PC-9 (cell line): ENCODE measurements at regions not wholly inside any gene's neighbourhood (a gene's known extent, or its start where the extent isn't known, plus 50 kb on each side); places are given as distances from the start of the nearest gene placed in this dataset.

Experiments used
- BruUV-seq: library from RNA; stranded (reverse); fragments of 400-500 nt; replicated peaks from 2 replicates; lab custom pipeline; 2021; lab: Mats Ljungman, UMichigan
- CTCF ChIA-PET: fragments of 300-600 bp; sonication (Branson Sonifier 250); formaldehyde crosslinking; loops from one replicate; lab custom pipeline; 2022; ENCODE audit warnings: antibody characterized with exemption; lab: Charles Lee
- POLR2A ChIA-PET: fragments of 300-600 bp; sonication (Branson Sonifier 250); formaldehyde crosslinking; loops from one replicate; lab custom pipeline; 2022; ENCODE audit warnings: antibody characterized with exemption; ENCODE audit not compliant: unreplicated experiment; lab: Charles Lee
- DNase-seq, 2 experiments: peaks; one replicate each; pipeline versions ENCODE4 v3.0.0 to v3.0.0-alpha.2; 2015 to 2022; ENCODE audit warnings: mixed read lengths in 1 of 2
- H2AFZ ChIP-seq: fragments of 200-600 bp; sonication (generic); 2 replicates; pipeline ENCODE4 v1.8.1; 2017; ENCODE audit warnings: antibody characterized with exemption
- H3F3A ChIP-seq: fragments of 200-600 bp; sonication (generic); 2 replicates; pipeline ENCODE4 v1.8.1; 2017; ENCODE audit warnings: antibody characterized with exemption, mild to moderate bottlenecking, low read depth; ENCODE audit not compliant: insufficient read depth
- H3K27ac ChIP-seq: fragments of 200-600 bp; sonication (generic); 2 replicates; pipeline ENCODE4 v1.6.1; 2016; ENCODE audit warnings: mixed run types
- H3K27me3 ChIP-seq: fragments of 200-600 bp; sonication (generic); 2 replicates; pipeline ENCODE4 v1.6.1; 2016; ENCODE audit warnings: low read depth, mixed run types; ENCODE audit not compliant: insufficient read depth
- H3K36me3 ChIP-seq: fragments of 200-600 bp; sonication (generic); 2 replicates; pipeline ENCODE4 v1.6.1; 2016; ENCODE audit warnings: low read depth, mixed run types
- H3K4me1 ChIP-seq: fragments of 200-600 bp; sonication (generic); replicated peaks from 2 replicates; pipeline ENCODE4 v1.6.1; 2016; ENCODE audit warnings: mixed run types; ENCODE audit not compliant: insufficient read depth
- H3K4me2 ChIP-seq: fragments of 200-600 bp; sonication (generic); 2 replicates; pipeline ENCODE4 v1.6.1; 2017; ENCODE audit warnings: mixed run types
- H3K4me3 ChIP-seq: fragments of 200-600 bp; sonication (generic); 2 replicates; pipeline ENCODE4 v1.6.1; 2016; ENCODE audit warnings: mixed run types
- H3K79me2 ChIP-seq: fragments of 200-600 bp; sonication (generic); 2 replicates; pipeline ENCODE4 v1.6.1; 2017; ENCODE audit warnings: low read depth, mixed run types
- H3K9me2 ChIP-seq: fragments of 200-600 bp; sonication (generic); 2 replicates; pipeline ENCODE4 v1.8.1; 2017; ENCODE audit warnings: mild to moderate bottlenecking; ENCODE audit not compliant: insufficient read depth
- H3K9me3 ChIP-seq: fragments of 200-600 bp; sonication (generic); 2 replicates; pipeline ENCODE4 v1.8.1; 2016; ENCODE audit warnings: low read depth; ENCODE audit not compliant: insufficient read depth
- H4K20me1 ChIP-seq: fragments of 200-600 bp; sonication (generic); 2 replicates; pipeline ENCODE4 v1.8.1; 2017; ENCODE audit not compliant: insufficient read depth
- EZH2 ChIP-seq: fragments of 200-600 bp; sonication (generic); IDR thresholded peaks from 2 replicates; pipeline ENCODE4 v1.8.0; 2017; ENCODE audit warnings: antibody characterized with exemption, low read depth
- intact Hi-C: fragments of 100-400 bp; cut with micrococcal nuclease; formaldehyde crosslinking; loops from one replicate; pipeline ENCODE4 v1.10.0; 2022; ENCODE audit not compliant: unreplicated experiment
- TF ChIP-seq, protein P1 (sequence below): fragments of 200-600 bp; sonication (generic); conservative IDR thresholded peaks from 2 replicates; pipeline ENCODE4 v1.6.1; 2017; ENCODE audit warnings: mixed run types, antibody characterized with exemption, mild to moderate bottlenecking, moderate library complexity

DNA sequence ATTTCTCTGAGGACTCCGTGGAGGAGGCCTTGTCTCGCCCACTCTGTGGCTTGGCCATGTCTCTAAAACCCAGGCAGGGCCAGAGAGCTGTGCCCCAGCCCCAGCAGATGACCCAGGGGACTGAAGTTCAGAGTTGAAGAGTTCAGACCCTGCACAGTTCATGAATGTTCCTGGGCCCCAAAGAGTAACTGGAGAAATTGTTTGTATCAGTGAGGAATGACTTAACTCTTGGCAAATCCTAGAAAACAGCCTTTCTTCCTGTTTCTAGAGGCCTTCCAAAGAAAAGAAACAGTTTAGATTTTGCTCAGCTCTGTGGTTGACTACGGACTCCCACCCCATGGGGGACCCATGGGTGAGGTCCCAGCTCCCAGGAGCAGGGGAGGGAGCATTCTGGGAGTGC is 62.1 kb upstream of the EYA2 start:
- Histone ChIP-seq H3K79me2 (no peaks in the 10 kb centered on the region), H4K20me1 (no peaks in the 10 kb centered on the region), H3K27ac (no peak overlapping the region), H3F3A (no peaks in the 10 kb centered on the region), H3K36me3 (no peaks in the 10 kb centered on the region), H3K27me3 (no peaks in the 10 kb centered on the region), H3K4me2 (no peak overlapping the region), H3K9me2 (no peaks in the 10 kb centered on the region), H3K4me1 (no peaks in the 10 kb centered on the region), H3K4me3 (no peak overlapping the region), H2AFZ (no peak overlapping the region), H3K9me3 (no peaks in the 10 kb centered on the region)
- no TSS peak for BruUV-seq
- TF ChIP-seq, protein P1, sequence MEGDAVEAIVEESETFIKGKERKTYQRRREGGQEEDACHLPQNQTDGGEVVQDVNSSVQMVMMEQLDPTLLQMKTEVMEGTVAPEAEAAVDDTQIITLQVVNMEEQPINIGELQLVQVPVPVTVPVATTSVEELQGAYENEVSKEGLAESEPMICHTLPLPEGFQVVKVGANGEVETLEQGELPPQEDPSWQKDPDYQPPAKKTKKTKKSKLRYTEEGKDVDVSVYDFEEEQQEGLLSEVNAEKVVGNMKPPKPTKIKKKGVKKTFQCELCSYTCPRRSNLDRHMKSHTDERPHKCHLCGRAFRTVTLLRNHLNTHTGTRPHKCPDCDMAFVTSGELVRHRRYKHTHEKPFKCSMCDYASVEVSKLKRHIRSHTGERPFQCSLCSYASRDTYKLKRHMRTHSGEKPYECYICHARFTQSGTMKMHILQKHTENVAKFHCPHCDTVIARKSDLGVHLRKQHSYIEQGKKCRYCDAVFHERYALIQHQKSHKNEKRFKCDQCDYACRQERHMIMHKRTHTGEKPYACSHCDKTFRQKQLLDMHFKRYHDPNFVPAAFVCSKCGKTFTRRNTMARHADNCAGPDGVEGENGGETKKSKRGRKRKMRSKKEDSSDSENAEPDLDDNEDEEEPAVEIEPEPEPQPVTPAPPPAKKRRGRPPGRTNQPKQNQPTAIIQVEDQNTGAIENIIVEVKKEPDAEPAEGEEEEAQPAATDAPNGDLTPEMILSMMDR: no peak
- no peak for TF ChIP-seq EZH2
- POLR2A ChIA-PET: no interaction called here
- intact Hi-C loops: no loop called here
- CTCF ChIA-PET: no interaction called here
- DNase-seq: no peak

DNA sequence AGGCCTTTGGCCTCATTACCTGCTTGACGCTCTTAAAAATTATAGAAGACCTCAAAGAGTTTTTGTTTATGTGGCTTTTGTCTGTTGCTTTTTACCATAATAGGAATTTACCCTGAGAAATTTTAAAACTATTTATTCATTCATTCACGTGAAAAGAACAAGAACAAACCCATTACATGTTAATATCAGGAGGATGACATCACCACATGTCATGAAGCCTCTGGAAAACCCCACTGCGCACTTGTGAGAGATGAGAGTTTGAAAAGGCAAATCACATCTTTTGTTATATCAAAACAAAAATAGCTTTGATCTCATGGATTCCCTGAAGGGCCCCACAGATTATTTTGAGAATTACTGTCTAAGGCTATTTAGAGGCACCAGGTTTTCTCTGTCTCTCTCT is 61.3 kb upstream of the EYA2 start:
- Histone ChIP-seq H3K9me3 (no peaks in the 10 kb centered on the region), H4K20me1 (no peaks in the 10 kb centered on the region), H3F3A (no peaks in the 10 kb centered on the region), H3K9me2 (no peaks in the 10 kb centered on the region), H3K79me2 (no peaks in the 10 kb centered on the region), H3K4me3 (no peak overlapping the region), H3K27ac (no peak overlapping the region), H2AFZ (no peak overlapping the region), H3K4me2 (no peak overlapping the region), H3K27me3 (no peaks in the 10 kb centered on the region), H3K36me3 (no peaks in the 10 kb centered on the region), H3K4me1 (no peaks in the 10 kb centered on the region)
- DNase-seq: no peak
- TF ChIP-seq, protein P1: no peak
- TF ChIP-seq EZH2: no peak
- no TSS peak for BruUV-seq
- intact Hi-C loops: no loop called here
- CTCF ChIA-PET: no interaction called here
- POLR2A ChIA-PET: no interaction called here

DNA sequence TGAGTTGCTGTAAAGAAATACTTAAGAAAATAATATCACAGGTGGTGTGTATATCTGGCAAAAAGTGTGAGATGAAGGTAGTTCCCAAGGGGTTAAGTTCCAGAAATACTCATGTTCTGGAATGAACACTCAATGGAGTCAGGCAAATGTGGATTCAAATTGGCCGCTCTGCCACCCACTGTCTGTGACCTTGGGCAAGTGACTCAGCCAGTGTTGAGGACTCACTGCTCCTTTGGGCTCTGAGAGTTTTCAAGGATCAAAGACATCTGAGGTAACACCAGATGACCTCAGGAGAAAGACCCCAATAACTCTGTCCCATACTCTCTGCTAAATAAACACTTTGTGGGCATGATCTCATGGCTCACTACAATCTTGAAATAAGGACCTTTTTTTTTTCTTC is 59.2 kb upstream of the EYA2 start:
- no peaks in the 10 kb centered on the region for H3K79me2 ChIP-seq
- no peaks in the 10 kb centered on the region for H3K4me1 ChIP-seq
- CTCF ChIA-PET: no interaction called here
- POLR2A ChIA-PET: no interaction called here
- intact Hi-C loops: no loop called here
- no peak for DNase-seq
- no peaks in the 10 kb centered on the region for H4K20me1 ChIP-seq
- H3F3A ChIP-seq: no peaks in the 10 kb centered on the region
- no peaks in the 10 kb centered on the region; the same call in 1 of the 2 replicates for H3K27me3 ChIP-seq
- no peaks in the 10 kb centered on the region for H3K9me2 ChIP-seq
- no peak overlapping the region for H3K27ac ChIP-seq
- no peak overlapping the region for H2AFZ ChIP-seq
- H3K4me3 ChIP-seq: no peak overlapping the region
- TF ChIP-seq, protein P1: no peak
- no peak for TF ChIP-seq EZH2
- no peaks in the 10 kb centered on the region for H3K36me3 ChIP-seq
- H3K4me2 ChIP-seq: no peak overlapping the region
- BruUV-seq: no TSS peak
- no peaks in the 10 kb centered on the region for H3K9me3 ChIP-seq
